Thyroid gland (tissue), 4 donors: ENCODE measurements at regions not wholly inside any gene's neighbourhood (a gene's known extent, or its start where the extent isn't known, plus 50 kb on each side); places are given as distances from the start of the nearest gene placed in this dataset.

ENCODE experiments used
- DNase-seq, 2 donors: peaks; one replicate each; pipeline ENCODE4 v3.0.0-alpha.2; 2019
- H3K27ac ChIP-seq, 3 donors: fragments of 200-600 bp; sonication (generic); 1 replicate in 2 of 3; 2 replicates in 1 of 3; pipeline ENCODE4 v1.5.1; 2016 to 2019; ENCODE audit warnings: mild to moderate bottlenecking in 1 of 3, moderate library complexity in 1 of 3
- H3K27me3 ChIP-seq: fragments of 200-600 bp; sonication (generic); one replicate; pipeline ENCODE4 v1.5.1; 2019
- H3K36me3 ChIP-seq, 2 donors: fragments of 200-600 bp; sonication (generic); one replicate each; pipeline ENCODE4 v1.5.1; 2016 to 2019
- H3K4me1 ChIP-seq, 2 donors: fragments of 200-600 bp; sonication (generic); one replicate each; pipeline ENCODE4 v1.5.1; 2017 to 2019
- H3K4me3 ChIP-seq, 3 donors: fragments of 200-600 bp; sonication (generic); replicated peaks in 1 of 3; 1 replicate in 2 of 3; 2 replicates in 1 of 3; pipeline ENCODE4 v1.5.1; 2016; ENCODE audit warnings: mild to moderate bottlenecking in 1 of 3
- H3K9me3 ChIP-seq: fragments of 200-600 bp; sonication (generic); one replicate; pipeline ENCODE4 v1.5.1; 2017
- POLR2A ChIP-seq, 2 donors: fragments of 450-650 bp; IDR thresholded peaks; one replicate each; pipeline ENCODE4 v1.6.1; 2017; ENCODE audit warnings: antibody characterized with exemption in 2 of 2, mild to moderate bottlenecking in 2 of 2, moderate library complexity in 1 of 2
- WGBS, 2 donors: methylation state at CpG; one replicate each; pipeline ENCODE4 v1.1.5; 2017; 5-methylcytosine and 5-hydroxymethylcytosine counted together
- intact Hi-C: fragments of 100-400 bp; cut with DNase I; formaldehyde crosslinking; loops from one replicate; pipeline ENCODE4 v1.15.1; 2023
- TF ChIP-seq, protein P1 (sequence below), 6 experiments: fragments of 200-600 bp in 3 of 6; fragments of 450-650 bp in 3 of 6; sonication (generic) in 3 of 6; IDR thresholded peaks; one replicate each; pipeline ENCODE4 v1.5.1; 2016 to 2019; ENCODE audit warnings: antibody characterized with exemption in 6 of 6, mild to moderate bottlenecking in 2 of 6, inconsistent platforms in 1 of 6, moderate library complexity in 1 of 6

DNA sequence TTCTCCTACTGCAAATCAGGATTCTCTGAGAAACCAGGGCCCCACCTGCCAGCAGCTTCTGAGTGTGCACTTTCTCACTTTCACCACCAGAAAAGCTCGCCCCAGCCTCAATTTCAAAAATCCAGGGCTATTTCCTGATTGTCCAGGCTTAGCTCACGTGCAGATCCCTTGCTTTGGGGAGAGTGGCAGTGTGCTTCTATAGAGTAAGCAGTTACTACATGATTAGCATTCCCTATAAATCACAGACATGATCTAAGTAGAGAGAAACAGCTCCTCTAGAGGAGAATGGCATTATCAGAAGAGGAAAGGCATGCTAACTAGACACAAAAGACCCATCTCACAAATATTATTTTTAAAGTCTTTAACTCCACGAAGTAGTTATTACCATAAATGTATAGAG, 456.0 kb upstream of the PKN2 start:
- Histone ChIP-seq H3K27me3 (no peaks in the 10 kb centered on the region), H3K4me1 (no peaks in the 10 kb centered on the region), H3K36me3 (no peaks in the 10 kb centered on the region), H3K4me3 (no peak overlapping the region), H3K9me3 (no peaks in the 10 kb centered on the region), H3K27ac (no peak overlapping the region)
- intact Hi-C loops, result no loop called here
- no peak for DNase-seq
- no peak for TF ChIP-seq POLR2A (IDR thresholded peaks at IDR 0.05)
- TF ChIP-seq, protein P1, sequence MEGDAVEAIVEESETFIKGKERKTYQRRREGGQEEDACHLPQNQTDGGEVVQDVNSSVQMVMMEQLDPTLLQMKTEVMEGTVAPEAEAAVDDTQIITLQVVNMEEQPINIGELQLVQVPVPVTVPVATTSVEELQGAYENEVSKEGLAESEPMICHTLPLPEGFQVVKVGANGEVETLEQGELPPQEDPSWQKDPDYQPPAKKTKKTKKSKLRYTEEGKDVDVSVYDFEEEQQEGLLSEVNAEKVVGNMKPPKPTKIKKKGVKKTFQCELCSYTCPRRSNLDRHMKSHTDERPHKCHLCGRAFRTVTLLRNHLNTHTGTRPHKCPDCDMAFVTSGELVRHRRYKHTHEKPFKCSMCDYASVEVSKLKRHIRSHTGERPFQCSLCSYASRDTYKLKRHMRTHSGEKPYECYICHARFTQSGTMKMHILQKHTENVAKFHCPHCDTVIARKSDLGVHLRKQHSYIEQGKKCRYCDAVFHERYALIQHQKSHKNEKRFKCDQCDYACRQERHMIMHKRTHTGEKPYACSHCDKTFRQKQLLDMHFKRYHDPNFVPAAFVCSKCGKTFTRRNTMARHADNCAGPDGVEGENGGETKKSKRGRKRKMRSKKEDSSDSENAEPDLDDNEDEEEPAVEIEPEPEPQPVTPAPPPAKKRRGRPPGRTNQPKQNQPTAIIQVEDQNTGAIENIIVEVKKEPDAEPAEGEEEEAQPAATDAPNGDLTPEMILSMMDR (IDR thresholded peaks at IDR 0.05), result no peak
- WGBS, 2 donors, result 56 to 57% methylated on average over 3 of the region's 3 CpGs

DNA sequence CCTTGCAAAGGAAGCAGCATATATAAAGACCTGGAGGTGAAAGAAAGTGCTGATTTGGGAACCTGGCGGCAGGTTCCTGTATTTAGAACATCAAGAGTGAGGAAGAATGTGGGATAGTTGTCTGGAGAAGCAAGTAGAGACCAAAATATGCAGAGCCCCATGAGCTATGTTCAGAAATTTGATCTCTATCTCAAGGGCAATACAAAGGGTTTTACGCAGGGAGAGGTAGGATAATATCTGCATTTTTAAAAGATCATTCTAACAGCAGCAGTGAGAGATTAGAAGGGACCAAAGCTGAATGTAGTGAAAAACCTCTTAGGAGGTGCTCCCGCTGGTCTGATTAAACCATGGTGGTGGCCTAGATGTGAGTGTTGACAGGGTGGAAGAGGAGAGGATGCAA, 453.9 kb upstream of the PKN2 start:
- Histone ChIP-seq H3K36me3 (no peaks in the 10 kb centered on the region), H3K27me3 (no peaks in the 10 kb centered on the region), H3K27ac (no peak overlapping the region), H3K9me3 (no peaks in the 10 kb centered on the region), H3K4me3 (no peak overlapping the region), H3K4me1 (no peaks in the 10 kb centered on the region)
- WGBS, 2 donors, result 92 to 95% methylated on average over 3 of the region's 3 CpGs
- no peak for DNase-seq
- intact Hi-C loops, result no loop called here
- no peak for TF ChIP-seq POLR2A (IDR thresholded peaks at IDR 0.05)
- TF ChIP-seq, protein P1 (IDR thresholded peaks at IDR 0.05), result no peak

DNA sequence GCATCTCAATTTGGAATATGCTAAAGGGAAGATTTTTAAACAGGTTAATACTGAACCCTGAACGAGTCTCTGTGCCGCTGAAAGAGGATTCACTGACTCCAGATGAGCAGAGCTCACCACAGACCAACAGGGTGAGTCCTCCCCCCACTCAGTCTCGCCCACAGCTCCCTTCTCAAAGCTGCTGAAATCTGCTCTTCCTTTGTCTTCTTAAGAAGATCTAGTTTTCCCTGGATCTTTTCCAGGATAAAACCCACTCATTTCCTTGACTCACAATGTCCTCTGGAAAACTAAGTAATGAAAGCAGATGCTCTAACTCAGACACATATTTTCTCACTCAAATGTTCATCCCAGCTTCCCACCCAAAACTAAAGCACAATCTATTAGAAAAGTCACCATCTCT, 447.0 kb upstream of the PKN2 start:
- Histone ChIP-seq H3K4me1 (no peaks in the 10 kb centered on the region), H3K9me3 (no peaks in the 10 kb centered on the region), H3K27ac (no peak overlapping the region), H3K4me3 (no peak overlapping the region), H3K27me3 (no peaks in the 10 kb centered on the region), H3K36me3 (no peaks in the 10 kb centered on the region)
- TF ChIP-seq POLR2A (IDR thresholded peaks at IDR 0.05), result no peak
- TF ChIP-seq, protein P1 (IDR thresholded peaks at IDR 0.05), result no peak
- 56 to 58% methylated on average over 3 of the region's 3 CpGs for WGBS, 2 donors
- no peak for DNase-seq
- intact Hi-C loops, result no loop called here

- WGBS, 2 donors, result 66 to 80% methylated on average over 1 of the region's 1 CpG
- no peak overlapping the region for H3K4me3 ChIP-seq
- DNase-seq, result no peak
- H3K36me3 ChIP-seq, result no peaks in the 10 kb centered on the region
- intact Hi-C loops, result no loop called here
- no peaks in the 10 kb centered on the region for H3K4me1 ChIP-seq
- TF ChIP-seq, protein P1 (IDR thresholded peaks at IDR 0.05), result no peak
- TF ChIP-seq POLR2A (IDR thresholded peaks at IDR 0.05), result no peak
- no peaks in the 10 kb centered on the region for H3K27me3 ChIP-seq
- H3K27ac ChIP-seq, result no peak overlapping the region
- H3K9me3 ChIP-seq, result no peaks in the 10 kb centered on the region
Observed at GRCh38 chr1:88239205-88239604, 444.9 kb upstream of the PKN2 start.

DNA sequence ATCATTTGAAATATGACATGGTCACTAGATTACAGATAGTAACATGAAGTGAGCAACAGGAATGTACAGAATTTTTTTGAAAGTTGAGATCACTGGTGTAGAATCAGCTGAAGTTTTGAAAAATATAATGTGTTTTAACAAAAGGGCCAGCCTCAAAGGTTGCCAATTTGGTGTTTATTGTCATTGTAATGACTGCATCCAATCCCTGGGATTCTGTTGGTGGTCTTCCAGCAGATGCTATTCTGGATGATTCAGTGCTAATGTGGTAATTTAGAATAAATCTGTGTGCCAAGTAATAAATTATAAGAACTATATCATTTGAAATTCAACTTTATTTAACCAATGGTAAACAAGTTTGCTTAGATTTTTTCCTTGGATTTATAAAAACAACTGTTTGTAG, 436.4 kb upstream of the PKN2 start:
- intact Hi-C loops, result no loop called here

More for the DNA sequence above, 436.4 kb upstream of the PKN2 start:
- Histone ChIP-seq H3K9me3 (no peaks in the 10 kb centered on the region), H3K36me3 (no peaks in the 10 kb centered on the region), H3K4me3 (no peak overlapping the region), H3K4me1 (no peaks in the 10 kb centered on the region), H3K27ac (no peak overlapping the region), H3K27me3 (no peaks in the 10 kb centered on the region)
- no peak for DNase-seq
- TF ChIP-seq POLR2A (IDR thresholded peaks at IDR 0.05), result no peak
- TF ChIP-seq, protein P1 (IDR thresholded peaks at IDR 0.05), result no peak
